GM11168 (cell line): ENCODE measurements at regions not wholly inside any gene's neighbourhood (a gene's known extent, or its start where the extent isn't known, plus 50 kb on each side); places are given as distances from the start of the nearest gene placed in this dataset.
"Not testable (repeated sequence)": the region's sequence is repeated elsewhere in the genome, so short reads cannot be mapped to it uniquely, and the experiment has no call there.

Experiments
- in situ Hi-C: fragments of 300-500 bp; cut with MboI; formaldehyde crosslinking; loops from one replicate; pipeline ENCODE4 v1.12.0; 2022; ENCODE audit warnings: low sequenced_read_pairs; ENCODE audit not compliant: unreplicated experiment

DNA sequence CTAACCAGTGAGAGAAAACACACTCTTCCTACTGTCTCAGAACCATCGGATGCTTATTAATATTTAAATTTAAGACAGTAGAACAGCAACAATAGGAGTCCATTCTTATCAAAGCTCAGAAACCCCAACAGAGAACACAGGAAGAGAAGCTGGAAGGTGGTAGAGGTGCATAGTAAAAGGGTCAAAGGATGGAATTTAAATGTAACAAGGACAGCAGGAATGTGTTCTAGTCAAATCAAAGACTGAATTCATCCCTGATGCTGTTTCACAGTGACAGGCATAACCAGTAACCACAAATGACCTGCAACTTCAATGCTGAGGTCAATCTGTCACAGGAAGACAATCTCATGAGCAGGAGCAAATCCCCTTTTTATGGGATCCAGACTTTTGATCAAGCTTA is 1259.7 kb downstream of the XPNPEP1 start:
- in situ Hi-C loops: no loop called here

DNA sequence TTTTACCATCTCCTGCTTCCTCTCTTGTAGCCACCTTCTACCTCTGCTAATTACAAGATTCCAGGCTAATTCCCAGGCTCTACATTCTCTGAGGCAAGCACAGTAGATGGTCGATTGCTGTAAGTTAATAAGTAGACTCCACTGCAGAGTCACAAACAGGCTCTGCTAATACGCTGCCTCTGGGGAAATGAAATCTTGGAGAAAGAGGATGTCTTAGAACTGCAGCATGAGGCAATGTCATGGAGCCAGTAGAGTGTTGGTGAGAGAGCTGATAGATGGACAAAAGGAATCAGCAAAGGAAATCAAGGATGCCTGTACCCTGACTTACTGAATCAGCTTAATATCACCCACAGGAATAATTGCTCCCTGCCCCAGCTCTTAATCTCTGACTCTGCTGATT is 1260.3 kb downstream of the XPNPEP1 start:
- in situ Hi-C loops: no loop called here

DNA sequence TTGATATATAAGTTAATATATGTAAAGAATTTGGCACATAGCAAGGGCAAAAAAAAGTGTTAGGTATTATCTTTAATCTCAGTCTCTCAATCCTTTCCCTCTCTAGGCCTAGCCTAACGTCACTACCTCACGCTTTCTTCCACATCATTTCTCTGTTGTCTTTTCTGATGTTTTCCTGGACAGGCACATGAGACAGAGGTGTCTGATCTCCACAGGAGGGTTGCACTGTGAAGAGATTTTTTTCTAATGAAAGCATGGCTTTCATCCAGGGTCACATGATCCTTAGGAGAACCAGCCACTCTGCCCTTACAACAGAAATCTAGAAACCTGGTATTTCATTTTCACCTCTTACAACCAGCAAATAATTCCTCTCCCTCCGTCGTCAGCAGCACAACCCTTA is 1268.3 kb downstream of the XPNPEP1 start:
- in situ Hi-C loops: no loop called here

DNA sequence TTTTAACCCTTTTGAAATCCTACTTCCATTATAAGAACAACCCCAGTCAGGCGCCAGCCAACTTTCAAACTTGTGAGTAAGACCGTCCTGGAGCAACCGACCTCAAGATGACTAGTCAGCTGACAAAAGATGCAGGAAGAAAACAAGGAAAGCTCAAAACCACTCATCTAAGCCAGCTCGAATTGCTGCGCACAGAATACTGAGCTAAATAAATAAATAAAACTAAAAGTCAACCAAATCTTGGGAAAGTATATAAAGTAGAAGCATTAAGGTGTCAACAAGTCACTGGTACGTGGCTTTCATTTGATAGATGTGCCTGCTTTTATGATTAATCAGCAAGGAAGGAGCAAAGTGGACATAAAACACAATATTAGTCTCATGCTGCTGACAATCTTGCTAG is 1269.8 kb downstream of the XPNPEP1 start:
- in situ Hi-C loops: no loop called here

DNA sequence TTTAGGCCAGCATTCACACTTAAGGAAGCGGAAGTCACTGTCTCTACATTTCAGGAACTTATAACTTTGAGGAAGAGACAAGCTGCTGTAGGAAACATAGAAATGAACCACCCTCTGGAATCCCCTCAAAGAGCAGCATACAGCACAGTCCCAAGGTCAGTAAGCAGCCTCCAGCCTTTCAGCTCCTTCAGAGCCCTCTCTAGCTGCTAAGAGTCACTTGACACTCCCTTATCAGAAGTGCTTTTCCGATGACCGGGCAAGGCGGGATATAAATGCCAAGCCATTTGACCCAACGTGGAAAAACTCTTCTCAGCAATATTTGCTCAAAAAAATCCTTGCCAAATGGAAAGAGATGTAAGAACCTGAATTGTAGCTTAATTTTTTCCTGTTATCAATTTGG is 1284.3 kb downstream of the XPNPEP1 start:
- in situ Hi-C loops: no loop called here

DNA sequence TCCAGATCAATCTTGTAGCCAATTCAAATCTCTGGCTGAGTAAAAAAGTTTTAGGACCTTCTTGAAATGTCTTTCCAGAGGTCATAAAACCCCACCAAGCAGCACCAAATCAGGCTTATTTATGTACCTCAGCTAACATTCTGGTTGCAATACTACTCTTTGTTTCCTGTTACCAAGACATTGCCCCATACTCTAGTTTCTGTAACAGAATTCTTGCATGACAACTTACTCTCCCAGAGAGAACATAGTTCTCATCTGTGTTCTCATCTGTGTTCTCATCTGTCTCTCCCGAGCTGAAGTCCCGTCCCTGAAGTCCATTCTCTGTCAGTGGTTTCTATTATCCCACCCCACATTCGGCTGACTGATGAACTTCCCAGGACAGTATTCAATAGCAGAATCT is 1285.1 kb downstream of the XPNPEP1 start:
- in situ Hi-C loops: no loop called here

DNA sequence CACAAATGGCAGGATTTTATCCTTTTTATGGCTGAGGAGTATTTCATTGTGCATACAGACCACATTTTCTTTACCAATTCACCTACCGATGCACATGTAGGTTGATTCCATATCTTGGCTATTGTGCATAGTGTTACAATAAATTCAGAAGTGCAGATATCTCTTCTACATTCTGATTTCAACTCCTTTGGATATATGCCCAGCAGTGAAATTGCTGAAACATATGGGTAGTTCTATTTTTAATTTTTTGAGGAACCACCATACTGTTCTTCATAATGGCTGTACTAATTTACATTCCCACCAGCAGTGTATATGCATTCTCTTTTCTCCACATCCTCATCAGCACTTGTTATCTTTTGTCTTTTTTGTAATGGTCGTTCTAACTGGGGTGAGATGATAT is 1290.3 kb downstream of the XPNPEP1 start:
- in situ Hi-C loops: no loop called here

DNA sequence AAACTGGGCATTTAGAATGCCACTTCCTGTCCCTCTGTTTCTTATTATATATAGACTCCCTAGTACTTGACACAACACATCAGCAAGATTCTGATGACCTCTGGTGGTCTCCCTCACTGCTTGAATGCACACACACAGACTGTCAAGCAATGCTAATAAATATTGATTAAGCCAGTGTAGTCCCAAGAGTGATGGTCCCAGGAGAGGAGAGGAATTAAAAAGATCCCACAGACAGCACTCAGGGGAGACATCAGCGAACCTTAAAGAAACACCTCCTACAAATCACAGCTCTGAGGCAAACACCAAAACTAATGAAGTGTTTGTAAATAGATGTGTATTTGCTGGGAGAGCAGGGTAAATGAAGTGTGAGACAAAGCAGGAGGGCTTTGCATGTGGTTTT is 1291.2 kb downstream of the XPNPEP1 start:
- in situ Hi-C loops: no loop called here

DNA sequence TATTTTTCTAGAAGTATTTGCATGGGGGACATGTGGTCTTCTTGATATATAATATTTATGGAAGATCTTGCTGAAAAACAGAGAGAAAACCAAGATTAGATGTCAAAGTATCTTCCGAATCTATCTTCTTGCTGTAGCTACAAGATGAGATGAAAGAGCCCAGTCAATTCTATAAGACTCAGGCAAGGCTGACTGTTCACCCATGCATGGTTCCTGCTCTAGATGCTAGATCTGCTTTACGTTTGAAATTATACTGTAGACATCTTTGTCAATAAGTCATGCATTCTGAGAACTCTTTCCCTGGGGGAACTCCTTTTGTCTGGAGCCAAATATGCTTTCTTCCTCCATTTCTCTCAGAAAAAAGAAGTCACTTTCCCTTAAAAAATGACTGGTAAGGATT is 1292.0 kb downstream of the XPNPEP1 start:
- in situ Hi-C loops: no loop called here

DNA sequence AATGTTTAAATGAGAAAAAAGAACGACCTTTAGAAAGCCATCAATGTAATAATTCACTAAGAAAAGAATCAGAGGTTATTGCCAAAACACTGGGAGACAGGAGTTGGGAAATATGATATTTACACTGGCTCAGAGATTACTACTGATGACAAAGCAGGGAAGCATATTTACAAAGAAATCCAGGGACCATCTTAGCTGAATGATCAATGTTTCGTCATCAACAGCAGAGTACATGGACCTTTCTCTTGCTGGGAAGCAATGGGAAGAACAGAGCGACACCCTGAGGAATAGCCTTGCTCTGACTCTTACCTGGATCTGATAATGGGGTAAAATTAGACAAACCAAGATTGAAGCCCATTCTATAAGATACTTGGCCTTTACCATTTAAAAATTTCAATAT is 1293.5 kb downstream of the XPNPEP1 start:
- in situ Hi-C loops: no loop called here

DNA sequence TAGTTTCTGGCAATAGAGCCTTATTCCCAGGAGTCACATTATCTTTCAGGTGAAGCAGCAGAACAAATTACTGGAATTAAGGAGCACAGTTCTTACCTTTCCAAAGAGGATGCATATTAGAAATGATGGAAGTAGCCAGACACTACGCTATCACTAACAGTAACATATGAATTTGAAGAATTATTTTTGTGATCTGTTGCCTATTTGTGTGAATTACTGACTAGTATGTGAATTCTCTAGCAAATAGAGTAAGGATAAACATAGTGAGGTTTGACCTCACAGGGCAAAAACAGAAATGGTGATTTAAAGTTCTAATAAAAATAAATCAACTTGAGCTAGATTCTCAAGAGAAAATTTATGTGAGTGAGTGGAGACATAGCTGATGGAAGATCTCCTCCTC is 1299.3 kb downstream of the XPNPEP1 start:
- in situ Hi-C loops: no loop called here

DNA sequence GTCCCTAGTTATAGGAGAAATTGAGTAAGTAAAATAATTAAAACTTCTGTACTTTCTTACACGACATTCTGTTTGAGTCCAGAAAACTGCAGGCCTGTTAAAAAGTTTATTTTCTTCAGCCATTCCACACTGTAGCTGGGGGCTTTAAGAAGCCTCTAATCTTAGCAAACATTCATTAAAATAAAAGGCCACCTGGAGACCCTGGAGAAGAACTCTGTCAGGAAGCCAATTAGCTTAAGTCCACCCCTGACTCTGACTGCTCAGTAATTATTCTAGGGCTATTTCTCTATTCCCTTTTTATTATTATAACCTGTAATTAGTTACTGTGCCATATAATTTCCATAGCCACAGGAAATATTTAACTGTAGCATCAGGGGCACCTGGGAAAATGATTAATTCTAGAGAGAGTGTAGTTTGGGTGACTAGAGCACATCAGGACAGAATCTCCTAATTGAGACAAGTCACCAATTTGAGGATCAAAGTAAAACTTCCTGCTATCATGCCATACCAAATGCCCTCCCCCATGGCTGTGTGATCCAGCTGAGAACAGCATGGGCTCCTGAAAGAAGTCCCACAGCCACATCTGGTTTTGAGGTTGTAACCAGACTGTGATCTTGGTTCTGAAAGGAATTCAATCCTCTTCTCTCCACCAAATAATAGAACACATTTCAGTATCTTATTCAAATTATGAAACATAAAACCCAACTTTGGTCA is 1302.3 kb downstream of the XPNPEP1 start:
- in situ Hi-C loops: no loop called here

DNA sequence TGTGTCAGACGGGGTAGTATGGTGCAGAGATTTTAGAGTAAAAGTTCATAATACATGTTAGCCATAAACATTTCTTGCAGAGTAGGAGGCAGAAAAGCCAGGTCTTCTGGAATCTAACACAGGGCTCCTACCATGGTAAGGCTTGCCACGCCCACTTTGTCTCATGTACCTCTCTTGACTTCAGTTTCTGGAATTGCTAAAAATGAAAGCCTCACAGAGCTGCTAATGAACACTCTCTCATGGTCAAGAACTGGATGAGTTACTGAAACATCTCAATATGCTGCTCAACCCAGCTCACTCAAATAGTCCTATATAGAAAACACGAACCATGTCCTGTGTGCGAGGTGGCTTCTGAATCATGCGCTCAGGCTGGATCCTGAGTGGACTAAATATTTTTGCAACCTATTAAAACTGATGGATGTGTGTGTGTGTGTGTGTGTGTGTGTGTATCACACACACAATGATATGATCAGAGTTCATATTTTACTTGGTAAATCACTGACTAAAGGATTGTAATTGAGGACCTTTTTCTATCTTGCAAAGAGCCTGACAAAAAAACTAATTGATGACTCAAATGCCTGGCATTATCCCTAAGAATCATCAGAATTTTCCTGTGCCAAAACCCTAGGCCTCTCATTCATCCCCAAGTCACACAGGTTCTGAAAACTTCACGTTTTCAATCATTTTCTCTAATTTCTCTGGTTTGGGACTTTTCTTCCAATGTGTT is 1306.6 kb downstream of the XPNPEP1 start:
- in situ Hi-C loops: no loop called here

DNA sequence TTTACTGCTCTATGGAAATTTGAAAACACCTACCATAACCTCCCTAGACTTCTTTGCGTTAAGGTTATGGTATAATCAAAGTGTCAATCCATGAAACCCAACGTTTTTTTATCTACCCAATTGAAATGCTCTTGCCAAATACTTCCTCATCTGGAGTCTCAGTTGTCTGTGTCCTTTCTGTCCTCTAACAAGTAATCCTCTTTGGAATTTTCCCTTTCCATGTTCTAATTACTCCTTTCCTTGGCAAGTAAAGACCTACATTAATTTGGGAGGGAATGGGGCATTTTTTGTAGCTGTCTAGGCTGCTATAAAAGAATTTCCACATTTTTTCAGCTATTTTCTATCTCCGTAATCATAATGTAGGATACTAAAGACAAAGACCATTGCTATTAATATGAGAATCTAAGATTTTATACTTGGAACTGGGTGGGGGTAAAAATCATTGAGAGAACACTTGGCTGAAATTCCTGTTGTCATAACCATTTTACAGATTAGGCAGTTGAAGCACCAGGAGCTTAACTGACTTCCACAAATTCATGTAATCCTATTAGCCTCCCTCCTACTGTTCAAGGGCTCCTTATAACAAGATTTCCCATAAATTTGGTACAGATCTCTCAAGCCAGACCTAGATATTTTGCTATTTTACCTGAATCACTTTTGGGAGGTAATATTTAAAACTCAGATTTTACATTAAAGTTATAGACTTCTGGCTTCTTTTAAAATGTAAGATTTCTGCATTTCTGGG is 1307.6 kb downstream of the XPNPEP1 start:
- in situ Hi-C loops: no loop called here

DNA sequence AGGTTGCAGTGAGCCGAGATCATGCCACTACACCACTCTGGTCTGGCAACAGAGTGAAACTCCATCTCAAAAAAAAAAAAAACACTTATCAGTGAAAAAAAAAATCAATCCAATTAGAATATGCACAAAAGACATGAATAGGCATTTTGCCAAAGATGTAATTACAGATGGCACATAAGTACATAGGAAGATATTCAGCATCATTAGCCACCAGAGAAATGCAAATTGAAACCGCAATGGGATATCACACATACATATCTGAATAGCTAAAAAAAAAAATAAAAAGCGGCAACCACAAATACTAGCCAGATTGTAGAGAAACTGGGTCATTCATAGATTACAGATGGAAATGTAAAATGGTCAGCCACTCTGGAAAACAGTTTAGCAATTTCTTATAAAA is 1310.8 kb downstream of the XPNPEP1 start:
- in situ Hi-C loops: no loop called here

DNA sequence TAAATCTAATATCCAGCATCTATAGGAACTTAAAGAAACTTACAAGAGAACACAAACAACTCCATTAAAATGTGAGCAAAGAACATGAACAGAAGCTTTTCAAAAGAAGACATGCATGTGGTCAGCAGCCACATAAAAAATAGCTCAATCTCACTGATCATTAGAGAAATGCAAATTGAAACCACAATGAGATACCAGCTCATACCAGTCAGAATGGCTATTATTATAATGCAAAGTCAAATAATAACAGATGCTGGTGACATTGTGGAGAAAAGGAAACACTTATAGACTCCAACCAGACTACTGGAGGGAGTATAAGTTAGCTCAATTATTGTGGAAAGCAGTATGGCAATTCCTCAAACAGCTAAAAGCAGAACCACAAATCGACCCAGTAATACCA is 1314.5 kb downstream of the XPNPEP1 start:
- in situ Hi-C loops: no loop called here

DNA sequence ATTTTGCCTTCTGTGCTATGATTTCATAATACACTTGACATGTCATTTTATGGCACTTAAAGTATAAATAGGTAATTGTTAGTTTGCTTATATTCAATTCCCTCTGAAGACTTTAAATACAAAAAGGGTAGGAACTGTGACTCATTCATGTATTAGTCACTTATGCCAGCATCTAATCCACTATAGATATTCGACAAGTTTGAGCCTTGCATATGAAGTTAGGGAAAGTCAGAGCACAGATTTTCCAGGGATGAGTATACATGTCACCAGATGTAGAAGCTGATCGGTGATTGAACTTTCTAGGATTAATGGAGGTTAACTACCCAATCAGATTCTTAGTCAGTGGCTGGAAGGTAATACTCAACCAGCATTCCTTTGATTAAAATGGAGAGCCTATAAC is 1321.5 kb downstream of the XPNPEP1 start:
- in situ Hi-C loops: no loop called here

DNA sequence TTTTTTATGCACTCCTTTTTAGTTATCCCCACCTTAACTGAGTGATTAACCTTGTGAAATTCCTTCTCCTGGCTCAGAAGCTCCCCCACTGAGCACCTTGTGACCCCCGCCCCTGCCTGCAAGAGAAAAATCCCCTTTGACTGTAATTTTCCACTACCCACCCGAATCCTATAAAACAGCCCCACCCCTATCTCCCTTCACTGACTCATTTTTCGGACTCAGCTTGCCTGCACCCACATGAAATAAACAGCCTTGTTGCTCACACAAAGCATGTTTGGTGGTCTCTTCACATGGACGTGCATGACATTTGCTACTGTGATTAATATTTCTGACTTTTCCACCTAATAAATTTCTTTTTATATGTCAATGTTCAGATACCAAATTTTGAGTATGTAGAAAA is 1322.8 kb downstream of the XPNPEP1 start:
- in situ Hi-C loops: not testable (repeated sequence)

DNA sequence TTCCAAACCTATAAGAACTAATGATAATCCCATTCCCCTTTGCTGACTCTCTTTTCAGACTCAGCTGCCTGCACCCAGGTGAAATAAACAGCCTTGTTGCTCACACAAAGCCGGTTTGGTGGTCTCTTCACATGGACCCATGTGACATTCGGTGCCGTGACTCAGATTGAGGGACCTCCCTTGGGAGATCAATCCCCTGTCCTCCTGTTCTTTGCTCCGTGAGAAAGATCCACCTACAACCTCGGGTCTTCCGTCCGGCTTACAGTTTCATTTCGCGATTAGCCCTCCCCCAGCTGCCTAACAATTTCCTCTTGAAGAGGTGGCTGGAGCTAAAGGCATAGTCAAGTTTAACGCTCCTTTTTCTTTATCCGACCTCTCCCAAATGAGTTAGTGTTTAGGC is 1324.0 kb downstream of the XPNPEP1 start:
- in situ Hi-C loops: not testable (repeated sequence)

DNA sequence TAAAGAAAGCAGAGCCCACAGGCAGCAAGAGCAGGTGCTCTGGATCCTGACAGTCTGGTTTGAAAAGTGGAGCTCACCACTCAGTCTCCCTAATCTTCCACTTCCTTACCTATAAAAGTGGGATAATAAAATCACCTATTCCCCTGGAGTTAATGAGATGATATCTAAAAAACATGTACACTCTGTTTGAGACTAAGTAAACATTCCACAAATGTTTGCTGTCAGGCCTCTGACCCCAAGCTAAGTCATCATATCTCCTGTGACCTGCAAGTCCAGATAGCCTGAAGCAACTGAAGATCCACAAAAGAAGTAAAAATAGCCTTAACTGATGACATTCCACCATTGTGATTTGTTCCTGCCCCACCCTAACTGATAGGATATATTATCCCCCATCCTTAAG is 1324.5 kb downstream of the XPNPEP1 start:
- in situ Hi-C loops: no loop called here

DNA sequence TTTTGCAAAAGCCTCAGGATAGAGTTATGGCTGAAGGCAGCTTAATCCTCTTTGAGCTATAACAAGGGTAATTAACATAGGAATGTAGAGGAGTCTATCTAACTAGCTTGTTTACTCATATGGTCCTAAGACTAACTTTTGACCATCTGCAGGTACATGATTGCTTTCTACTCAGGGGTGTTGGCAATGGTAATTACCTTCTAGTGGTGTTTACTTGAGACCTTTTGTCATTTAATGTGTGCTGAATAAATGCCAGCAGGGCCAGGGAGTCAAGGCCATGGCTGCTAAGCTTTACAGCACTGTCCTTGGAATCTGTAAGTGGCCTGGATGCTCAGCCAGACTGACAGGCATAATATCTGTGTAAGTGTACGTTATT is 1325.0 kb downstream of the XPNPEP1 start:
- in situ Hi-C loops: no loop called here
